Esophagus muscularis mucosa (tissue), 4 donors: ENCODE measurements at regions not wholly inside any gene's neighbourhood (a gene's known extent, or its start where the extent isn't known, plus 50 kb on each side); places are given as distances from the start of the nearest gene placed in this dataset.

ENCODE experiments used
- DNase-seq: peaks from one replicate; pipeline ENCODE4 v3.0.0-alpha.2; 2017; ENCODE audit errors: extremely low spot score
- H3K27ac ChIP-seq, 4 donors: fragments of 200-600 bp; sonication (generic); replicated peaks in 1 of 4; 1 replicate in 3 of 4; 2 replicates in 1 of 4; pipeline ENCODE4 v1.5.1; 2016 to 2019; ENCODE audit warnings: mild to moderate bottlenecking in 1 of 4
- H3K27me3 ChIP-seq, 4 donors: fragments of 200-600 bp; sonication (generic); one replicate each; pipeline versions ENCODE4 v1.5.1 to v1.6.0; 2016 to 2019
- H3K36me3 ChIP-seq, 4 donors: fragments of 200-600 bp; sonication (generic); one replicate each; pipeline ENCODE4 v1.5.1; 2016 to 2019
- H3K4me1 ChIP-seq, 4 donors: fragments of 200-600 bp; sonication (generic); one replicate each; pipeline ENCODE4 v1.5.1; 2016 to 2019
- H3K4me3 ChIP-seq, 4 donors: fragments of 200-600 bp; sonication (generic); 1 replicate in 2 of 4; 2 replicates in 2 of 4; pipeline ENCODE4 v1.5.1; 2016 to 2019; ENCODE audit warnings: mild to moderate bottlenecking in 4 of 4, moderate library complexity in 1 of 4
- H3K9me3 ChIP-seq, 4 donors: fragments of 200-600 bp; sonication (generic); 1 replicate in 3 of 4; 2 replicates in 1 of 4; pipeline ENCODE4 v1.5.1; 2016 to 2019
- EP300 ChIP-seq: sonication (generic); formaldehyde crosslinking; IDR thresholded peaks from one replicate; pipeline ENCODE4 v1.6.1; 2017; ENCODE audit warnings: antibody characterized with exemption
- POLR2A ChIP-seq: fragments of 450-650 bp; IDR thresholded peaks from one replicate; pipeline ENCODE4 v1.6.1; 2017; ENCODE audit warnings: antibody characterized with exemption, moderate library complexity, mild to moderate bottlenecking, low read depth
- POLR2AphosphoS5 ChIP-seq, 2 donors: sonication (generic); formaldehyde crosslinking; IDR thresholded peaks; one replicate each; pipeline ENCODE4 v1.6.1; 2017; ENCODE audit warnings: antibody characterized with exemption in 2 of 2
- WGBS: methylation state at CpG from one replicate; pipeline ENCODE4 v1.1.5; 2018; 5-methylcytosine and 5-hydroxymethylcytosine counted together
- intact Hi-C: fragments of 100-400 bp; cut with DNase I; formaldehyde crosslinking; loops from one replicate; pipeline ENCODE4 v1.15.1; 2023
- TF ChIP-seq, protein P1 (sequence below), 3 experiments: fragments of 200-600 bp in 2 of 3; fragments of 450-650 bp in 1 of 3; sonication (generic) in 2 of 3; IDR thresholded peaks; one replicate each; pipeline ENCODE4 v1.5.1; 2017 to 2019; ENCODE audit warnings: antibody characterized with exemption in 3 of 3, mild to moderate bottlenecking in 2 of 3, moderate library complexity in 1 of 3

DNA sequence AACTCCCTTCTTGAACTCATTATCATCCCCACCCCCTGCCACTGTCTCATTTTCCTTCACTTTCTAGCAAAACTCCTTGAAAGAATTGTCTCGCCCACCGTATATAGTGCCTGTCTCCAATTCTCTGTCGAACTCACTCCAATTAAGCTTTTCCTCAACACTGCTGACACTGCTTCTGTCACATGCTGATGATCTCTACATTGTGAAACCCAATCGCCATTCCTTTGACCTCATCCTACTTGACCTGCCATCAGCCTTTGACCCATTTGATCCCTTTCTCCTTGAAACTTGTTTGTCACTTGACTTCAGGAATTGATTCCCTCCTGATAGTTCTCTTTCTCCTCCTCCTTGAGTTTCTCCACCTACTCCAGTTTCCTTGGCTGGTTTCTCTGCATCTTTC lies 54.8 kb downstream of the CCDC71L start:
- no peaks in the 10 kb centered on the region for H3K27me3 ChIP-seq
- no peak for TF ChIP-seq EP300
- TF ChIP-seq POLR2AphosphoS5 (IDR thresholded peaks at IDR 0.05): no peak
- TF ChIP-seq POLR2A: no peak
- TF ChIP-seq, protein P1, sequence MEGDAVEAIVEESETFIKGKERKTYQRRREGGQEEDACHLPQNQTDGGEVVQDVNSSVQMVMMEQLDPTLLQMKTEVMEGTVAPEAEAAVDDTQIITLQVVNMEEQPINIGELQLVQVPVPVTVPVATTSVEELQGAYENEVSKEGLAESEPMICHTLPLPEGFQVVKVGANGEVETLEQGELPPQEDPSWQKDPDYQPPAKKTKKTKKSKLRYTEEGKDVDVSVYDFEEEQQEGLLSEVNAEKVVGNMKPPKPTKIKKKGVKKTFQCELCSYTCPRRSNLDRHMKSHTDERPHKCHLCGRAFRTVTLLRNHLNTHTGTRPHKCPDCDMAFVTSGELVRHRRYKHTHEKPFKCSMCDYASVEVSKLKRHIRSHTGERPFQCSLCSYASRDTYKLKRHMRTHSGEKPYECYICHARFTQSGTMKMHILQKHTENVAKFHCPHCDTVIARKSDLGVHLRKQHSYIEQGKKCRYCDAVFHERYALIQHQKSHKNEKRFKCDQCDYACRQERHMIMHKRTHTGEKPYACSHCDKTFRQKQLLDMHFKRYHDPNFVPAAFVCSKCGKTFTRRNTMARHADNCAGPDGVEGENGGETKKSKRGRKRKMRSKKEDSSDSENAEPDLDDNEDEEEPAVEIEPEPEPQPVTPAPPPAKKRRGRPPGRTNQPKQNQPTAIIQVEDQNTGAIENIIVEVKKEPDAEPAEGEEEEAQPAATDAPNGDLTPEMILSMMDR (IDR thresholded peaks at IDR 0.05): no peak
- H3K9me3 ChIP-seq: no peaks in the 10 kb centered on the region
- H3K36me3 ChIP-seq: no peaks in the 10 kb centered on the region
- H3K4me3 ChIP-seq: no peak overlapping the region
- DNase-seq: no peak
- no peaks in the 10 kb centered on the region for H3K4me1 ChIP-seq
- 91% methylated on average over 4 of the region's 4 CpGs for WGBS
- H3K27ac ChIP-seq: no peak overlapping the region
- intact Hi-C loops: no loop called here

DNA sequence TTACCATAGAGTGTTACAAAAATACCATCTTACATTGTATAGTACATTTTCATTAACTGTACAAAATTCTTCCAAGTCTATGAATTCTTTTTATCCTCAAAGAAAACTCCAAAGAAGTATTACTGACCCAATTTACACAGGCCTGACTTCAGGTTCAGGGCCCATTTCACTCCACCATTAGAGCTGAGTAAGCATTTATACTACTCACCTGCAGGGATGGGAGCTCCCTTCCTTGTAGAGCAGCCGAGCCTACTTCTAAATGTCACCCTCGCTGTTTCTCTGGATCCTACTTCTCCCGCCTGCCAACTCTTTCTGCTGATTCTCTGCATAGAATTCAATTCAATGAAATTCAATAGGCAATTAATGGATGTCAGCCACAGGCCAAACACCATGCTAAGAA lies 56.0 kb downstream of the CCDC71L start:
- Histone ChIP-seq H3K4me3 (no peak overlapping the region), H3K36me3 (no peaks in the 10 kb centered on the region), H3K27ac (no peak overlapping the region), H3K4me1 (no peaks in the 10 kb centered on the region), H3K27me3 (no peaks in the 10 kb centered on the region), H3K9me3 (no peaks in the 10 kb centered on the region)
- DNase-seq: no peak
- WGBS: 100% methylated on average over 3 of the region's 3 CpGs
- TF ChIP-seq POLR2AphosphoS5 (IDR thresholded peaks at IDR 0.05): no peak
- TF ChIP-seq EP300: no peak
- TF ChIP-seq, protein P1 (IDR thresholded peaks at IDR 0.05): no peak
- TF ChIP-seq POLR2A: no peak
- intact Hi-C loops: no loop called here

DNA sequence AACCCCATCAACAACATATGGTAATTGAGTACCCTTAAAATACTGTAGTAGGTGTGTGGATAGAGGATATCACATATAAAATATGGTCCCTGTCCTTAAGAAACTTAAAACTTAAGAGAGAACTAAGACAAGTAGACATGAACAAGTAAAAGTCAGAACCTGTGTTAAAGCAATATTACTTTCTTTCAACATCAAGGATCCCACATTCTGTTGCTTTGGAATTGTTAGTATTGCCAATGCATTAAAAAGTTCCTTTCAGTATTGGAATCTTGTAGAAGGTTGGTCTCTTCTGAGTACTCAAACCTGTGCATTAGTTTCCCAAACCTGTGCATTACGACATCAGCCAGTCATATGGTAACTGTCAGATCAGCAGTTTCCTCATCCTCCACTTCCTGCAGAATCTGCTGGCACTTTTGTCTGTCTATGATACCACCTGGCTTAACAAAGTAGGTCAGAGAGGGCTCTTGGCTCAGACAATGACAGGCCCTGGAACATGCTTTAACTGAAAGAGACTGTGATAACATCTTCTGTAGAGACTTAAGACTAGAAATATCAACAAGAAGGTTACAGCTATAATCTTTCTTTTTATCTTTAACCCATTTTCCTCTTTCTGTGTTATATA lies 56.5 kb downstream of the CCDC71L start:
- Histone ChIP-seq H3K9me3 (no peaks in the 10 kb centered on the region), H3K4me1 (no peaks in the 10 kb centered on the region), H3K27ac (no peak overlapping the region), H3K36me3 (no peaks in the 10 kb centered on the region), H3K4me3 (no peak overlapping the region), H3K27me3 (no peaks in the 10 kb centered on the region)
- intact Hi-C loops: no loop called here
- no peak for TF ChIP-seq POLR2A
- TF ChIP-seq, protein P1 (IDR thresholded peaks at IDR 0.05): no peak
- WGBS: 67% methylated on average over 1 of the region's 1 CpG
- DNase-seq: no peak

DNA sequence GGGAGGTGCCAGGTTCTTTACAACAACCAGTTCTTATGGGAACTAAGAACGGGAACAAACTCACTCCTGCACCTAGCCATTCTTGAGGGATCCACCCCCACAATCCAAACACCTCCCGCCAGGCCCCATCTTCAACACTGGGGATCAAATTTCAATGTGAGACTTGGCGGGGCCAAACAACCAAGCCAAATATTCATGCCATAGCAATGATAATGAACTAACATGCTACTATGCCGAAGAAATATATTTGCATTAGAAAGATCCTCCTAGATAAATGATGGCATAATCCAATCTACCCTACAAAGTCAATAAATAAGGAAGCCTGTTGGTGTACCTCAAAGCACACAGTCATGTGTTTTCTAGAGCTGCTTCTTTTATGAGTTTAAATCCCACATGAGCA lies 57.6 kb downstream of the CCDC71L start:
- intact Hi-C loops: no loop called here
- DNase-seq: no peak
- WGBS: 84% methylated on average over 4 of the region's 4 CpGs
- no peaks in the 10 kb centered on the region for H3K27me3 ChIP-seq
- H3K4me3 ChIP-seq: no peak overlapping the region
- no peaks in the 10 kb centered on the region for H3K4me1 ChIP-seq
- no peak overlapping the region for H3K27ac ChIP-seq
- H3K9me3 ChIP-seq: no peaks in the 10 kb centered on the region
- TF ChIP-seq, protein P1 (IDR thresholded peaks at IDR 0.05): no peak
- TF ChIP-seq EP300 (no peak), POLR2AphosphoS5 (IDR thresholded peaks at IDR 0.05) (no peak), POLR2A (no peak)
- no peaks in the 10 kb centered on the region for H3K36me3 ChIP-seq

DNA sequence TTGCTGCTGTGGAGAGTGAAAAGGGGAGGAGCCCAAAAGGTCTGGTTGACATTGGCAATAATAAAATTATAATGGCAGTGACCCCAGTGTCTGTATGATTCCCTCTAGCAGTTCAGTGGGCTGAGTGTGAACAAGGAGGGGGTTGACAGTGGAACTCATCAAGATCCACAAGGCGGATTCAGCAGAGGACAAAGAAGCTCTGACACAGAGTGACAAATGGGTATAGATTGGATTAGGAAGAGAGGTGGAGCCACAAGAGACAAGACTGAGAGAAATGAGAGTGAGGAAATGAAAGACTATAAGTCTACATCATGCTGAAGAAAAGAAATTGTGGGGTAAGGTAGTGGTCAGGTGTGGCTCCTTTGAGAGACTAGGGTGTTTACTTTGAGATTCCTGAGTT lies 58.9 kb downstream of the CCDC71L start:
- no peak overlapping the region for H3K27ac ChIP-seq
- 84% methylated on average over 1 of the region's 1 CpG for WGBS
- no peaks in the 10 kb centered on the region for H3K4me1 ChIP-seq
- H3K4me3 ChIP-seq: no peak overlapping the region
- intact Hi-C loops: no loop called here
- TF ChIP-seq POLR2A: no peak
- no peak for TF ChIP-seq EP300
- TF ChIP-seq POLR2AphosphoS5 (IDR thresholded peaks at IDR 0.05): no peak
- TF ChIP-seq, protein P1 (IDR thresholded peaks at IDR 0.05): no peak
- DNase-seq: no peak
- H3K36me3 ChIP-seq: no peaks in the 10 kb centered on the region
- H3K9me3 ChIP-seq: no peaks in the 10 kb centered on the region
- H3K27me3 ChIP-seq: no peaks in the 10 kb centered on the region
